Activated CD8-positive, alpha-beta memory T cell treated with anti-CD3 and anti-CD28 coated beads, Interleukin-2, amount 50 U/mL, for 1 hour (primary cell): ENCODE measurements at regions not wholly inside any gene's neighbourhood (a gene's known extent, or its start where the extent isn't known, plus 50 kb on each side); places are given as distances from the start of the nearest gene placed in this dataset.
"Not testable (repeated sequence)": the region's sequence is repeated elsewhere in the genome, so short reads cannot be mapped to it uniquely, and the experiment has no call there.

ENCODE experiments used
- DNase-seq: peaks from one replicate; pipeline ENCODE4 v3.0.0-alpha.2; 2020; ENCODE audit errors: extremely low read depth

DNA sequence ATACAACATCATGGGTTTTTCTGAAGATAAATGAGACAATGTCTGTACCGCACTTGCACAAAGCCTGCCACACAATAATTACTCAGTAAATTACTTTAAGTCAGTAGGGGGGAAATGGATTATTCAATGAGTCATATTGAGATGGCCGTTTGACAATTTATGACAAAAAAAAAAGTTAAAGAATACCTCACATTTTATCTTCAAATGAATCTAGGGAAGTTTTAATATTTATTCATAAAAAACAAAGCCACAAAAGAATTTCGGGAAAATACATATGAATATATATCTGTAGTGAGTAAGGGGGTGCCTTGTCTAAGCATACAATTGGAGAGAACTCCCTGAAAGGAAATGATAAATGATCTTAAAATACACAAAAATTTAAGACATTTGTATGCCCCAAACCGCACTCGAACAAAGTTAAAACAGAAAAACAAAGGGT, 197.0 kb upstream of the SLC7A11 start:
- DNase-seq: no peak

DNA sequence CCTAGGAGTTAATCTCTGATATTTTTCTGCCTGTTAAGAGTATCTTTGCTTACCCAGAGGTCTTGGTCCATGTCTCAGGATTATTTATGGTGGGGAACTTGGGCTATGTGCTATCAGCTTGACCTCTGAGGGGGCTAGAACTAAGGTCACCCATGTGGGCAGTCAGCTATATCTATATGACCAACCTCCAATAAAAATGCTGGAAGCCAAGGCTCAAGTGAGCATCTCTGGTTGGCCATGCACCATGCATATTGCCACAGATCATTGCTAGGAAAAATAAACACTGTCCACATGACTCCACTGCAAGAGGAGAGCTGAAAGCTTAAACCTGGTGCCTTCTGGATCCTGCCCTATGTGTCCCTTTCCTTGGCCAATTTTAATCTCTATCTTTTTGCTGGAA, 196.5 kb upstream of the SLC7A11 start:
- no peak for DNase-seq

DNA sequence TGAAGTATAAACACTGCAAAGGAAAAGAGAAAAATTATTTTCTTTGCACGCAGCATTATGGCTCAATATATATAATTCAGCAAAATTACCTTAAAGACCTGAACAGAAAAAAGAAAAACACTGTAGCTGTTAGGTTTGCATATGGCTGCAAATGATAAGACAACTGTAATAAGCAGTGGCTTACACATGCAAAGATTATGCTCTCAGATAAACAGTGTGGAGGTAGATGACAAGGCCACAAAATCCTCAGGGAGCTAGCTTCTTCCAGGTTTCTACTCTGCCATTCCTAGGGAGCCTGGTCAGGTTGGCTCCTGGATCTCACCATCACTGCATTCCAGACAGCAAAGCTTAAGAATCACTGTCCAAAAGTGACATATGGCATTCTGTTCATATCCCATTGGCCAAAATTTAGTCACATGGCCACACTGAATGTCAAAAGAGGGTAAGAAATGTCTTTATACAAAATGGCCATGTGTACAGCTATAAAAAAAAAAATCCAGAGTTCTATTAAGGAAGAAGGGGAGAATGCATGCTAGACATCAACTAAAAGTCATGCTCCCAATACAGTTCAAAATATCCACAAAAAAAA, 195.2 kb upstream of the SLC7A11 start:
- no peak for DNase-seq

- DNase-seq: not testable (repeated sequence)
Observed at GRCh38 chr4:138435733-138436132, 193.6 kb upstream of the SLC7A11 start.

- not testable (repeated sequence) for DNase-seq
Observed at GRCh38 chr4:138435046-138435445, 192.9 kb upstream of the SLC7A11 start.

DNA sequence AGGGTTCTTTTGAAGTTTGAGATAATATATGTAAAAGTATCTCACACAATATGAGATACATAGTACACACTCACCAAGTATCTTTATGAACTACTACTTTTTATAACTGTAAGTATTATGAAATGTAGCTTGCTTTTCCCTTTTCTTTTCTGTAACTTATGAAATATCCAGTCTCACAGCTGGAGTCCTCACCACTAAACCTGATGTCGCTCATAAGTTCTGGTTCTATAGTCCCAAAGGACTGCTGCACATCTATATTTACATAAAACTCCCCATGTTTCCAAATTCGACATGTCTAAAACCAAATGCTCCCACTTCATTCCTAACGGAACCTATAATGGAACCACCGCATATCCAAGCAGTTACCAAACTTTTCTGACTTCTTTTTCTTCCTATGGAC, 186.5 kb upstream of the SLC7A11 start:
- no peak for DNase-seq

DNA sequence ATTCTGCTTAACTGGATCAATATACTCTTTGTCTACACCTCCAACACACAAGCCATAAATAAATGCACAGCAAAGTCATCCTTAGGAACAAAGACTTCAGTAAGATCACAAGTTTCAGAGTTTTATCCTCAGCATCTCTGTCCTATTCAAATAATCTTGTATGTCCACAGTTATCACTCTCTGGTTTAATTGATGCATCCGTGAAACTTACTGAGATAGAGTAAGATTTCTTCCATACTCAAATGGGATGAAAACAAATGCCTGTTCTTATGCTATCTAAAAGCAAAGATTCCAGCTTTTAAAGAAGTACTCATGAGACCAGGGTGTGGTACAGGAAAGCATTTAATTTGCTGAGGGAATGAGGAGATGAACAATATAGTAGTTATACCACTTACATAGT, 184.6 kb upstream of the SLC7A11 start:
- DNase-seq: no peak

GRCh38 chr4:138420471-138420870, 178.3 kb upstream of the SLC7A11 start:
- DNase-seq: no peak

- no peak for DNase-seq
Observed at GRCh38 chr4:138414202-138414601, 172.1 kb upstream of the SLC7A11 start.

- DNase-seq: no peak
Observed at GRCh38 chr4:138413273-138413672, 171.1 kb upstream of the SLC7A11 start.

DNA sequence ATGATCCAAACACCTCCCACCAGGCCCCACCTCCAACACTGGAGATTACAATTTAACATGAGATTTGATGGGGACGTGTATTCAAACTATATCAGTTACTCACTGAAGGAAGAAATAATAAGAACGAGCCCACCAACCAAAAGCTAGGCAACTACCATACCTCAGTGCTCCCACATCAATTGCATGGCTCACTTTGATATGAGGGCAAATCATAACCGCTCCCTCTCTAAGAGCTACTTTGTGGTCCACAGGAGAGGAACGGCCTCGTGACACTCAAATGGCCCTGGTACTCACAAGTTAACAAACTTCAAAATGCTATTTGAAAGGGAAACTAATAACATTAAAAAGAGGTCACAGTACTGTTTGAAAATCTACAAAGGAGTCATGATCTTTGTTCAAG, 170.7 kb upstream of the SLC7A11 start:
- no peak for DNase-seq

DNA sequence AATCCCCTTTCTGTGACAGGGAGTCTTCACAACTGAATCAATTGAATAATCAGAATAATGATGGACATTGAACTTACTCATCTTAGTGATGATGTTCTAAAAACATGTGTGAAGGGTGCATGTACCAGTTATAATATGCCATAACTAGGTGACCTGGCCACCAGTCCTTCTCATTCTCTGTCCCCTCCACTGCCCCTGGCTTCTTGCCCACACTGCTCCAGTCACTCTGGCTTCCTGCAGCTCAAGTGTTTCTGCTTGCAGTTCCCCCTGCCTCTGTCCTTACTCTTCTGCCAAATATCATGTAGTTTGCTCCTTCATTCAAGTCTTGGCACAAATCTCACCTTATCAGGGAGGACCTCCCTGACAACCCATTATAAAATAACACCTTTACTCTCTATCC, 168.1 kb upstream of the SLC7A11 start:
- DNase-seq: no peak

DNA sequence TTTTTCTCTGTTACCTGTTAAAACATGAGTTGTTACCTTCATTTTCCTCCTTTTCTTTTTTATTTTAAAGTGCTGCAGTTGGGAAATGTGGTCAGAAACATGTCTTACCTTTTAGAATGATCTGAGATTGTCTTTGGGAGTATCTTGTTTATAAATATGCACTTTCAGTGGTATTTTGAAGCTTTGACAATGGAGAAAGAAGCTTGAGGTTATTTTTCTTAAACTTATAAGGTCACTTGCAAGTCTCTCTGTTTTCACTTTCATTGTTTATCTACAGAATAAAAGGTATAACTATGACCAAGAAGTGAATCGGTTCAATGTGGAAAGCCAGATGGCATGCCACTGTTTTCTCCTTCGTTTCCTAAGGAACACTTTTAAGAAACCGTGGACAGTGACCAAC, 167.5 kb upstream of the SLC7A11 start:
- DNase-seq: no peak

GRCh38 chr4:138408758-138409157, 166.6 kb upstream of the SLC7A11 start:
- DNase-seq: no peak

DNA sequence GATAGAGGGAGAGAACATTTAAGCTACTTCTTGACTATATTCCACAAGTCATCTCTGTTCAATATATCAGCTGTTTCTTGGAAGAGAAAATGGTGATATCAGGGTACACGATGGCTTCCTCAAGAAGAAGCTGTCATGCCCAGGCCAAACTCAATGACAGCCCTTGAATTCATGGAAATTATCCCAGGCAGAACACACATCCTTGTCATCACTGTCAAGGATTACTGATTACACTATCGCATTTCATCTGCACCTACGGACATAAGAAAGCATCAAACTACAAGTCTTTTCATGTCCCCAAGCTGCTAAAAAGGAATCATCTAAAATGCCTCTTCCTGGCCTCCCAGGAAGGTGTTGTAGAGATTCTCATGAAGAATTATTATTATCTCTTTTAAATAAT, 165.2 kb upstream of the SLC7A11 start:
- no peak for DNase-seq

GRCh38 chr4:138406876-138407275, 164.7 kb upstream of the SLC7A11 start:
- no peak for DNase-seq

DNA sequence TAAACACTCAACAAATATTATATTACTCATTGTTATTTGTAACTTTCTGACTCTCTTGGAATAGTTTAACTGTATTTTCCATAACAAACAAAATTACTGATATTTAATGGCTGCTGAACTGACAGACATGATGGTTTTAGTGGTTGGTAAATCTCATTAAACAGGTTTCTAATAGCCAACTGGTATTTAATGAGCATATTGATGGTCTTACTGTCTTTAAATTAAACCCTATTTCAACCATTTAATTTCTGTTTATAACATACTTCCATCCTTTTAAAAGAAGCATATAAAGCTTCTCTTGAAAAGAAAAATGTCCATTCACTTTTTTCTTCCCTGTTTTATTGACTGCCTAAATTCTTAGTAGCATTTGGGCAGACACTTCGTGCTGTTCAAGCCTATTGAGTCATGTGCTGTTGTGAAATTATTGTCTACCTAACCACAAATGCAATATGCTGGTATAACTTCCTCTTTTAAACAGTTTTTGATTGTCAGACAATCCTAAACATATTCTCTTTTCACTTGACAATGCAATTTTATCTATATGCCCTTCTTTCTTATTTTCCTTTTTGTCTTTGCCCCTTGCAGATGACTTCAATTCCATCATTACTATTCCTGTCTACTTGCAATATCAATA, 163.9 kb upstream of the SLC7A11 start:
- DNase-seq: no peak

DNA sequence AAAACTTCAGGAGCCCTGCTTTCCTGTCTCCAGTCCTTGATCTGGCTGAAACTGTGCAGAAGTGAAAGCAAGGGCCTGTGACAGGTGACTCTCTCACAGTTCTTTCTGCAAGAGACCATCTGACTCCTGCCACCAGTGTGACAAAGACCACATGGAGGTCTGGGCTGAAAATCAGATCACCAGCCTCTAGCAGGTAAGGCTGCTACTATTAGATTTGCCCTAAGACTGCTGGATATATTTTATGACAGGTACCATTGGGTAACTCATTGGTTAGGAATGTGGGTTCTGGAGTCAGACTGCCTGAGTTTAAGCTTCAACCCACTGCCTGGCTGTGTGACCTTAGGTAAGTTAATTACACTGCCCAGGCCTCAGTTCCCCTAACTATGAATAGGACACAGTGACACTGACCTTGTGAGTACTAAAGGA, 163.3 kb upstream of the SLC7A11 start:
- DNase-seq: no peak

- no peak for DNase-seq
Observed at GRCh38 chr4:138404801-138405200, 162.7 kb upstream of the SLC7A11 start.

GRCh38 chr4:138404251-138404650, 162.1 kb upstream of the SLC7A11 start:
- DNase-seq: no peak

- no peak for DNase-seq
Observed at GRCh38 chr4:138401334-138401733, 159.2 kb upstream of the SLC7A11 start.

DNA sequence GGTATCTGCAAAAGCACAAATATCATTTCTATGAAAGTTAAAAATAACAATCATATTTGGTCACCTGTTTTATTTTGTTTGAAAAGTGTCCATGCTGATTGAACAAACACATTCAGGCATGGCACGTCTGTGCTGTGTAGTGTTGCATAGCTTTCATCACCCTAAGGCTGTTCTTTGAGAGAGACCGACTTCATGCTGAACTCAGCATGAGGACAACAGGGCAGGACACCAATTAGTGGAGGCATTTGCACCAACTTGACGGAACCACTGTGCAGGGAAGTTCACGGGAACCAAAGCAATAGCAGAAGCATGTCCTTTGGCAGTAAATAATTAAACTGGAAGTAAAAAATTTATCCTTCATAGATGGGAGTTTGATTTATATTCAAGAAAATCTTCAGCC, 158.4 kb upstream of the SLC7A11 start:
- no peak for DNase-seq

GRCh38 chr4:138400066-138400465, 157.9 kb upstream of the SLC7A11 start:
- DNase-seq: no peak

- DNase-seq: no peak
Observed at GRCh38 chr4:138399081-138399480, 156.9 kb upstream of the SLC7A11 start.
